GM21360 (cell line): ENCODE measurements at regions not wholly inside any gene's neighbourhood (a gene's known extent, or its start where the extent isn't known, plus 50 kb on each side); places are given as distances from the start of the nearest gene placed in this dataset.
A peak's percentile ranks its signal among the peaks of the same experiment; 100 is the strongest.

ENCODE experiments used
- ATAC-seq: cut with Tn5 transposase; IDR thresholded peaks from one replicate; pipeline ENCODE4 v1.9.1; 2021; ENCODE audit warnings: mild to moderate bottlenecking, moderate library complexity; ENCODE audit not compliant: unreplicated experiment

DNA sequence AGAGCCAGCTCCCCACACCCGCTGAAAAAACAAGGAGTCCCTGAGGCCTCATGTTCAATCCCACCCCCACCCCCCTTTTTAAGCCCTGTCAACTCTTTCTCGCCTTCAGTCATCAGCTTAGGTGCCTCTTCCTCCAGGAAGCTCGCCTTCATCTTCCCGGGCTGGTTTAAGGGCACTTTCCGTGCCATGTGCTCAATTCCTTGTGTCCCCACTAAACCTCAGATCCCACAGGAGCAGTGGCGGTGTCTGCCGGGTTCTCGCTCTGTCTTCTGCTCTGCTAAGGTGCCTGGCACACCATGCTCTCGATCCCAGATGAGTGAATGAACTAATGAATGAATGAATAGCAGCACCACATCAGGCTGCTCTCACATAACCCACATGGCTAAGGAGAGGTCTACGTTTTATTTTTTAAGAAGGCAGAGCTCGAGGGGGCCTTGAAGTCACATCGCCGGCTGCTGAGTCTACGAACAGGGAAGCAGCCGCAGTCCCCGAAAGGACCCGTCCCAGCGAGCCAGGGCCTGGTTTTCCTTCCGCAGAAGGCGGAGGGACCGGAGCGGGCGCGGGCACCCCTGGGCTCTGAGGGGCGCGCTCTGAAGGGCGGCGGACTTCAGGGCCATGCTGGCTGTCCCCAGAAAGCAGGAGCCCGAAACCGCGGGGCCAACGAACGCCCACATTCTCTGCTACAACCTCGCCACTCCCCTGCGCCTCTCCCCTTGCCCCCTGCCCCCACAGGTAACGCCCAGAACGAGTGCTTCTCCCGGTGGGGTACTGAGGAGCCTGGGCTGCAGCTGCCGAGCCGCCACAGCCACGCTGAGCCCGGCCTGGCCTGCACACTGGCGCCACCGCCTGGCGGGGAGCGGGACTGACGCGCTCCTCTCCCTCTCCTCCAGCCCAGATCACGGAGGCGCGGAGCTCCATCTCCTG, 73.4 kb upstream of the KCNMA1 start:
- ATAC-seq, result peak; percentile 83

DNA sequence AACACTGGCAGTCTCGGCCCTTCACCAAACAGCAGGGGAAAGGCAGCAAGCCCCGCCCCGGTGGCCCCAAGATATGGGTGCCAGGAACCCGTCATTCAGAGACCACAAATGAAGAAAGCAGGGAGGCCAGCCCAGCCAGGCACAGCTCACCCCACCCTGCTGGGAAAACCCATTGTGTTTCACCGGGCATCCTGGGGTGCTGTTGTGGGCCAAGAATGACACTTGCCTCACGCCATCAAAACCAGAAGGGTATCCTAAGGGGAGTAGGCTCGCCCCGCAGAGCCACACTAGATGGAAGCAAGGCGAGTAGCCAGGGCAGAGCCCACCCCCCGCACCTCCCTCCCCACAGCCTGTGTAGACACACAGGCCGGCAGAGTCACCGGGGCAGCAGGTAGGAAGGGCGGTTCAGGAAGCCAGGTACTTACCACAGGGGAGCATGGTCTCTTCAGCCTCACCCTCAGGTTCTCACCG, 72.5 kb upstream of the KCNMA1 start:
- peak; percentile 42 for ATAC-seq

DNA sequence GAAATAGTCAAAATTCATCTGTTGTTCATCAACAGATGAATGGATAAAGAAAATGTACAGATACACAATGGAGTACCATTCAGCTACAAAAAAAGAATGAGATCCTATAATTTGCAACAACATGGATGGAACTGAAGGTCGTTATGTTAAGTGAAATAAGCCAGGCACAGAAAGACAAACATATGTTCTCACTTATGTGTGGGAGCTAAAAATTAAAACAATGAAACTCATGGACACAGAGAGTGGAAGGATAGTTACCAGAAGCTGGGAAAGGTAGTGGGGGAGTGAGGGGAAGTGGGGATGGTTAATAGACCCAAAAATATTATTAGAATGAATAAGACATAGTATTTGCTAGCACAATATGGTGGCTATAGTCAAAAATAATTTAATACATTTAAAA, 70.0 kb upstream of the KCNMA1 start:
- ATAC-seq, result no peak

DNA sequence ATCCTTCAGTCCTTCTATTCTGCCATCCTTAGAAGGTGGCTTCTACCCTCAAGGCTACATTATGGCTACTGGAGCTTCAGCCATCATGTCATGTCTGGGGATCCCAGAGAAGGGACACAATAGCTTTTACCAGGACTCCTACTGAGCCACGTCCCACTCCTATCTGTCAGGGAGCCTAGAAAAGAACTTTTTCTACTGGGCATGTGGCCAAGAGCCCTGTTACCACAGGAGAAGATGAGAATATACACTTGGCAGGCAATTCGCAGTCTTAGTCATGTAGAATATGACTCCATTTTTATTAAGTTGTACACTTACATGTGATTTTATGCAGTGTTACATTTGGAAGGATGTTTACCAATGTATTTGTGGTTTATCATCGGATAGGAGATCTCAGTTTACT, 64.6 kb upstream of the KCNMA1 start:
- ATAC-seq, result no peak

DNA sequence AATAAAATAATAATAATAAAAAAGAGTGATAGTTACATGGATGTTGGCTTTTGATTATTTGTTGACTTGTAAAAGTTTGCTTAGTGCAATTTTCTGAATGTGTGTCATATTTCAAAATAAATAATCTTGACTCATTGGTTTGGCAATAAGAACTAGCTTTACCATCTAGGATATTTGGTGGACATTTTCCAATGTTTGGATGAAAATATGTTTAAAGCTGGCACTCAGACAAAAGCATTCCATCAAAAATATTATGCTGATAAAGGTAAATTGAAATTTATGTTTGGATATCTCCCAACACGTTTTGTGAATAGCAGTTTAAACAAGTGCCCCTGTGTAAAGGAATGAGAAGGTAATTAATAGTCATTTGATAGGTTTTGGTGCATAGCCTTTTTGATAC, 62.5 kb upstream of the KCNMA1 start:
- no peak for ATAC-seq

DNA sequence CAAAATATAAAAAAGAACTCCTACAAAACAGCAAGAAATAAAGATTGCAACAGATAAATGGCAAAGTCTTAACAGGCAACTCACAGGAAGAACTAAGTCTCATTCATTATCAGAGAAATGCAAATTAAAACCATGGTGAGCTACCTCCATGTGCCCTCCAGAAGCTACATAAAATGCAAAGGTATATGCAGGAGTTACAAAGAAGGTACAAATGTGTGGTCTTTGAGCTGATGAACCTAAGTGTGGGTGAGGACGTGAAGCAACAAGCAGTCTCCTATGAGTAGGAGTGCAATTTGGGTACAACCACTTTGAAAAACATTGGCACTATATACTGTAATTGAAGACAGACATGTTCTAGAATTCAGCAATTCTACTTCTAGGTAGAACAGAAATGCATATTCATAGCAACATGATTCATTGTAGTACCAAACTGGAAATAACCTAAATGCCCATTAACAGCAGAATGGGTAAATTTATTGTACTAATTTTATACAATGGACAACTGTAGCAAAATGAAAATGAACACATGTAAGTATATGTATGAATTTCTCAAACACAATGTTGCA, 61.6 kb upstream of the KCNMA1 start:
- no peak for ATAC-seq

DNA sequence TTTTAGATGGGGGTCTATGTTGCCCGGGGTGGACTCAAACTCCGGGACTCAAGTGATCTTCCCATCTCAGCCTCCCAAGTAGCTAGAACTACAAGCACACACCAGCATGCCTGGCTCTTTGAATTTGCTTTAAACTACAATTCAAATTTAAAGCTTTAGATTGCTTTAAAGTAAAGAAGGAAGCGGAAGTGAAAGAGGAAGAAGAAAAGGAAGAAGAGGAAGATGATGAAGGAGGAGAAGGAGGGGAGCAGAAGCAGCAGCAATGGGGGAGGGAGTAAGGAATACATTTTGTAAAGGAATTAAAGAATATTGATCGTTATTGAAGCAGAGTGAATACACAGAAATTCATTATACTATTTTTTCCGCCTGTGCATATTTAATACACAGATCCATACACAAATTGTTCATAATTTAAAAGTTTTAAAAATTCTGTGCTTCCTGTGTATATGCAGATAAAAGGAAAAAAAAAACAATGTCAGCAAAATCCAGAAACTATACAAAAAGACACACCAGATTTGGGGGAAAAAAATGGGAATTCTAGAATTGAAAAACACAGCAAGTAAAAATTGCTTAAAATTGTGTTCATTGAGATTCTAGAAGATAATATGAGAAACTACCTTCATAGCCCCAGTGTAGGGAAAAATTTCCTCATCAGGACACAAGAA, 60.8 kb upstream of the KCNMA1 start:
- no peak for ATAC-seq

DNA sequence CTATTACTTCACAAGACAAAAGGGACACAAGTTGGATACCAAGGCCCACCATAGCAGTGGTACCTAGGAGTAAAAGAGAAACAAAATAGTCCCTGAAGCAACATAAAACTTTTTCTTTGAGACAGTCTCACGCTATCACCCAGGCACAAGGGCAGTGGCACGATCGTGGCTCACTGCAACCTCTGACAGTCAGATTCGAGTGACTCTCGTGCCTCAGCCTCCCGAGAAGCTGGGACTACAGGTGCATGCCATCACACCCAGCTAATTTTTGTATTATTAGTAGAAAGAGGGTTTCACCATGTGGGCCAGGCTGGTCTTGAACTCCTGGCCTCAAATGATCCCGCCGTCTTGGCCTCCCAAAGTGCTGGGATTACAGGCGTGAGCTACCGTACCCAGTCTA, 59.0 kb upstream of the KCNMA1 start:
- no peak for ATAC-seq

DNA sequence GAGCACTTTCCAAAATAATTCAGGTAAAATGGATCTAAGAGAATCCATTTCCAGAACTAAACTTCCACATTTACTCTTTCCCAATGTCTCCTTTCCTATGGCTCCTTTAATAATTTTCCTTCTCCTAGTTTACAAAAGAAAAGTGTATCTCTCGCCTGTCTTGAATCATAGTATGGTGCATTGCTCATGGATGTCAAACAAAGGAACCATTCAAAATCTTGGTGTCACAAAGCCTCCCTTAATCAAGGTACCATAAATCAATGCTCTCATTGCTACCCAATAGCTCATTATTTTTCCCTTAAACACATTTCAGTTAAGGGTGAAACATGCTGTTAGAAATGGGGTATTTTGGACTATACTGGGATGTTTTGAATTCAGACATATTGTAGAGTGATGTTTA, 57.6 kb upstream of the KCNMA1 start:
- no peak for ATAC-seq

DNA sequence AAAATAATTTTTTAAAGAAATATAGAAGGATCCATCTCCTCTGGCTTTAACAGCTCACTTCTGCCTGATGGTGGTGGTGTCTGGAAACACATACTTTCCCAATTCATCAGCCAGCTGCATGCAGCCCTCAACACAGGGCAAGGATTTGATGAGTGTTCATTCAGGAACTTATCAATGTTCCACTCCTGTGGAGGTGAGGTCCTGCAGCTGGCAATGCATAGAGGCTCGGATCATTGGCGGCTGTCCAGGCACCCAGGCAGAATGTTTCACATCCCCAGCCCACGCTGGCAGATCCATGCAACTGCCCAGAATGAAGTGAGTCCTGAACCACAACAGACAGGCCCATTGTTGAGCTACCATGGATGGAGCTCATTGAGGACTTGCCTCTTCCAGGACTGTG, 55.2 kb upstream of the KCNMA1 start:
- no peak for ATAC-seq

DNA sequence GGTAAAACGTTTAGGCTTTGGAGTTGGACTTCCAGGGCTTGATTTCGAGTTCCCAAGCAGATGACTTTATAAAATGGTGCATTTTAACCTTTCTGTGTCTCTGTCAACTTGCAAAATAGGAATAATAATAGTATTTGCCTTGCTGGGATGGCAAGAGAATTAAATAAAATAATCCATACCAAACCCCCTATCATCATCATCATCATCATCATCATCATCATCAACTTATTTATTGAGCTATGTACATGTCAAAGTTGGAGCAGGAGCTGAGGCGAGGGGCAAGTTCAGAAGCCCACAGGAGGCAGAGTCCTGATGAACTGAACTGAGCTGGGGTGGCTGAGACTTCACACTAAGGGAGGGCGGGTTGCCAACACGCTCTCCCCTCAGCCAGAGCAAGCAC, 51.7 kb upstream of the KCNMA1 start:
- no peak for ATAC-seq

DNA sequence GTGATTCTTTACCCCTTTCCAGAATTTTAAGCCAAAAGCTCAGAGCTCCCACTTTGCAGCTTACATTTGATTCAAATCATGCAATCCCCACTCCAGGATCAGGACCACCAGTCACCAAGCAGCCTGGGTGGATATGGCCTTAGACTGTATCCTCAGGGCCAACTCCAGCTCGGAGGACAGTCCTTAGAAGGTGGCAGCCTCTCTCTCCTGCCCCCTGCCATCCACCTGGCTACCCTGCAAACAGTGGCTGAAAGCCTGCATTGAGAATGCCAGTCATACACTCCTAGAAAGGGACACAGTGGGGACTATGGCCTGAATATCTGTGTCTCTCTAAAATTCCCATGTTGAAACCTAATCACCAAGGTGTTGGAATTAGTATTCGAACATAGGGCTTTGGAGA, 50.0 kb upstream of the KCNMA1 start:
- no peak for ATAC-seq
